HuH-7.5 (cell line): ENCODE measurements at regions not wholly inside any gene's neighbourhood (a gene's known extent, or its start where the extent isn't known, plus 50 kb on each side); places are given as distances from the start of the nearest gene placed in this dataset.
"Not testable (repeated sequence)": the region's sequence is repeated elsewhere in the genome, so short reads cannot be mapped to it uniquely, and the experiment has no call there.

Experiments
- DNase-seq: peaks from one replicate; pipeline ENCODE4 v3.0.0; 2011; ENCODE audit warnings: low spot score

- no peak for DNase-seq
Observed at GRCh38 chr10:9036711-9037204, 982.3 kb downstream of the GATA3 start.

DNA sequence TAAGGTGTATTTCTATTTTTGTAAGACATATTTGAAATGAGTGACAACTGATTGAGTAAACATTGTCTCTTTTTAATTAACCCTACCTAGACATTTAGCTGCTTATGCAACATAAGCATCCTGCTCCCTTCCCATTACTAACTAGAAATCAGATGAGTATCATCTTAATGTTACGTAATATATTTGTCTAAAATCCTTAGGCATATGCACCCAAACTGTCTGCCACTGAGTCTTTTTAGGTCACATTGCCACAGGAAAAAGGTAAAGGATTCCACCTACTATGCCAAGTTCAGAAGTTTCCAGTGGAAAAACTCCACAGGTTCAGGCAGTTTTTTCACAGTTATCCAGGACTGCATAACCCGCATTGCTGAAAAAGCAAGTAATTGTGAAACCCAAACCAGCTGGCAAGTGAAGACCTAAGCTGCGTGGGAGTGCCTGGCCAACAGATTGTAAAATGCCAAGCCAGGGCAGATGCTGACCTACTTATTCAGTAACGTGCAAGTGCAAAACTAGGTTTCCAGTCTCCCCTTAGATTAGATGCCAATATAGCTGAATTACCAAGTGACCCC lies 983.7 kb downstream of the GATA3 start:
- no peak for DNase-seq

GRCh38 chr10:9043466-9043865 lies 989.0 kb downstream of the GATA3 start:
- DNase-seq: no peak

DNA sequence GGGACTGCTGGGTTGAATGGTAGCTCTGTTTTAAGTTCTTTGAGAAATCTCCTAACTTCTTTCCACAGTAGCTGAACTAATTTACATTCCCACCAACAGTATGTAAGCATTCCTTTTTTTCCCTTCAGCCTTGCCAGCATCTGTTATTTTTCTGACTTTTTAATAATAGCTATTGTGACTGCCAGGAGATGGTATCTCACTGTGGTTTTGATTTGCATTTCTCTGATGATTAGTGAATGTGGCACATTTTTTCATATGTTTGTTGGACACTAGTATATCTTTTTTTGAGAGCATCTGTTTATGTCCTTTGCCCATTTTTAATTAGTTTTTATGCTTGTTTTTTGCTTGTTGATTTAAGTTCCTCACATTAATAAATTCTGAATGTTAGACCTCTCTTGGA lies 990.8 kb downstream of the GATA3 start:
- no peak for DNase-seq

DNA sequence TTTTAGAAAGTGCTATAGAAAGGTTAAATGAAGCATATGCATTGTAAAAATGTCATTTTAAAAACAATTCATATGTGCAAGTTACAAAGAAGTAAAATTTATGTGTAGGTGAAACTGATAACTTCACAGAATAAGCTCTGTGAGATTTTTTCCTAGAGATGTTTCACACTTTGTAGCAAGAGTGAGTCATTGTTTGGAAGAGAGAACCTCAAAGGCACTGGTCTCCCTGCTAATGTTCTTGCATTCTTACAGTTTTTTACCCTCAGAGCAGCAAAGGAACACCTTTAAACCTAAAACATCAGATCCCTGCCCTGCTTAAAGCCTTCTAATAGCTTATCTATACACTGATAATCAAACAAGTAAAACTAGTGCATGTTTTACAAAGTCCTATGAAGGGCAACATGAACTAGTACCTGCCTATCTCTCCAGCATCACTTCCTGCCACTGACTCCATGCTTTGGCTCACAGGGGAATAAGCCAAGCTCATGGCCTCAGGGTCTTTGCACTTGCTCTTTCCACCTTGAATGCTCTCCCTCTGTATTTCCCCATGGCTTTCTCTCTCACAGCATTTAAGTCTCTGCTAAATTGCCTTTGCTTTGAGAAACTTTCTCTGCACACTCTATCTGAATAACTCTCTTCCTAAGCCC lies 997.0 kb downstream of the GATA3 start:
- no peak for DNase-seq

GRCh38 chr10:9052767-9053166 lies 998.3 kb downstream of the GATA3 start:
- no peak for DNase-seq

DNA sequence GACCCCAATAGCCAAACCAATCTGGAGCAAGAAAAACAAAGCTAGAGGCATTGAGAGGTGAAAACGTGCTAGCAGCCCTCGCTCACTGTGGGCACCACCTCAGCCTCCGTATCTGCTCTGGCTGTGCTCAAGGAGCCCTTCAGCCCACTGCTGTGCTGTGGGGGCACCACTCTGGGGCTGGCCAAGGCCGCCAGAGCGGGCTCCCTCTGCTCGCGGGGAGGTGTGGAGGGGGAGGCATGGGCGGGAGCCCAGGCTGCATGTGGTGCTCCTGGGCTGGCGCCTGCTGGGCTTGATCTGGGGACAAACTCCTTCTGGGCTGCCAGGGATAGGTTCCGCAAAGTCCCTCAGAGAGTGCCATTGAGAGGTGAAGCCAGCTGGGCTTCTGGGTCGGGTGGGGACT lies 1002.0 kb downstream of the GATA3 start:
- DNase-seq: no peak

DNA sequence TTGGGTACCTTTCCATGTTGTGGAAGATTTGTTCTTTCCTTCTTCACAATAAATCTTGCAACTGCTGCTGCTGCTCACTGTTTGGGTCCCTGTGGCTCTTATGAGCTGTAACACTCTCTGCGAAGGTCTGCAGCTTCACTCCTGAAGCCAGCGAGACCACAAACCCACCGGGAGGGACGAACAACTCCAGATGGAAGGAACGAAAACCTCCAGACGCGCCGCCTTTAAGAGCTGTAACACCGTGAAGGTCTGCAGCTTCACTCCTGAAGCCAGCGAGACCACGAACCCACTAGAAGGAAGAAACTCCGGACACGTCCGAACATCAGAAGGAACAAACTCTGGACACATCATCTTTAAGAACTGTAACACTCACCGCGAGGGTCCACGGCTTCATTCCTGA lies 1002.8 kb downstream of the GATA3 start:
- DNase-seq: not testable (repeated sequence)

- no peak for DNase-seq
Observed at GRCh38 chr10:9060314-9060713, 1005.8 kb downstream of the GATA3 start.

GRCh38 chr10:9061871-9062270 lies 1007.4 kb downstream of the GATA3 start:
- no peak for DNase-seq

- DNase-seq: no peak
Observed at GRCh38 chr10:9066152-9066551, 1011.7 kb downstream of the GATA3 start.

GRCh38 chr10:9068003-9068402 lies 1013.5 kb downstream of the GATA3 start:
- DNase-seq: no peak

DNA sequence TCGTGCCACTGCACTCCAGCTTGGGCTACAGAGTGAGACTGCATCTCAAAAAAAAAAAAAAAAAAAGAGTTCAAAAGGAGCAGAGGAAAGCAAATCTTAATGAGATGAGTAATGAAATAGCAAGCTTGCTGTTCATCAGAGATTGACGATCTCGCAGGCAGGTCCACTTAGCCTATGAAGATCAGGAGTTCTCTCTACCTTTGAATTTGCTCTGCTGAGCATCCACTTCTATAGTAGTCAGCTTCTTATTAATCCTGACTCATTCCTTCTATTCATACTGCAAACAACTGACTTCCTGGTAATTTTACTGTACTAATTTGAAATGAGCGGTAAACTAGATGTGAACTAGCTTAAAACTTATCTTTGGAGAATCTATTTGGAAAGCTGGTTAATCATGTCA lies 1014.6 kb downstream of the GATA3 start:
- no peak for DNase-seq

- DNase-seq: no peak
Observed at GRCh38 chr10:9075420-9075819, 1020.9 kb downstream of the GATA3 start.

DNA sequence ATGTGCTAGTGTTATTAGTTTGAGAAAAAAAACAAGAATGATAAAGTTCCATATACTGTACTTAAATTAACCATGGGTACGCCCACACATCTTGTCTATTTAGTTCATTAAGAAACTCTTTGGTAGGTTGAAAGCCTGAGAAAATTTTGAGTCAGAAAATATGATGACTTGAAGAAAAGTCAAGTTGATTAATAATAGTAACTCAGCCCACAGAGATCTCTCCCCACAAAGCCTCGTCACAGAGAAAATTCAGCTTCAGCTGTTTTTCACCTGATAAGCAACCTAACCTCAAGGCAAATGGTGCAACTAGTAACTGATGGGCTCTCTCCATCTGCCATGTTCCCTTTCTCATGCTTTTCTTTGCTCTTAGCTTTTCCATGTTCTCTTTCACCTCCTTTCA lies 1021.6 kb downstream of the GATA3 start:
- DNase-seq: no peak

- no peak for DNase-seq
Observed at GRCh38 chr10:9081253-9081652, 1026.8 kb downstream of the GATA3 start.

- DNase-seq: no peak
Observed at GRCh38 chr10:9081961-9082360, 1027.5 kb downstream of the GATA3 start.

- DNase-seq: no peak
Observed at GRCh38 chr10:9091530-9092093, 1037.1 kb downstream of the GATA3 start.

DNA sequence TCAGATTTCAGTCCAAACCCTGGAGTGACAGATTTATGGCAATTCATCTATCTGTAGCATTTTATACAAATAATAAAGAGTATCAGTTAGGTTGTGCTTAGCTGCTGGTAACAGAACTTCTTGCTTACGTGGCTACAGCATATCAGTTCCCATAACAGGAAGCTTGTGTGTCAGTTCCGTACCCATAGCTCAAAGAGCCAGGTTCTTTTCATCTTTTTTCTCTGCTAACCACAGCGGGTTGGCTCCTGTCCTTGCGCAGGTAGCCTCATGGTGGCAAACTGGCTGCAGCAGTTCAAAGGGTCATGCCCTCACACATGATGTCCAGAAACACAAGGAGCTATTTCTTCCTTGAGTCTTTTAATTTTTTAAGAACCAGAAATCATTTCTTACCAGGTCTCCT lies 1041.8 kb downstream of the GATA3 start:
- no peak for DNase-seq

GRCh38 chr10:9097206-9097990 lies 1042.9 kb downstream of the GATA3 start:
- no peak for DNase-seq

GRCh38 chr10:9097991-9098306 lies 1043.5 kb downstream of the GATA3 start:
- DNase-seq: no peak

GRCh38 chr10:9102026-9102425 lies 1047.5 kb downstream of the GATA3 start:
- DNase-seq: no peak

- no peak for DNase-seq
Observed at GRCh38 chr10:9103301-9103700, 1048.8 kb downstream of the GATA3 start.
